ENCODE measurements at regions not wholly inside any gene's neighbourhood (a gene's known extent, or its start where the extent isn't known, plus 50 kb on each side); places are given as distances from the start of the nearest gene placed in this dataset.

DNA sequence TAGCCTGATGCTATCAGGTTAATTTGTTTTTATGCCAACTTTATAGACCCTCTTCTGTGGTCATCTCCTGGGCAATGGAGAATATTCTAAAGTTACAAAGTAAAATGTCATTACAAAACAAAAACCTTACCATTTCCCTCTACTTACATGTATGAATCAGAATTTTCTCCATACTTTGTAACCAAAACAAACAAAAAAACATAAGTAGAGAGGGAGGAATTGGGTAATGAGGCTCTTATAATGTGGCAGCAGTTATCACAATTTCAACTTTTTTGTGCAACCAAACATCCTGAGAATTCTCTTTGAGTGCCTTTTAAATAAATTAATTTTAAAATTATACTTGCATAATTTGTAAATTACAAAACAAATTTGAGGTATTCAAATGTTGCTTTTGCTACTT, 332.8 kb downstream of the TXNL1 start:
- TF ChIP-seq, protein P1, sequence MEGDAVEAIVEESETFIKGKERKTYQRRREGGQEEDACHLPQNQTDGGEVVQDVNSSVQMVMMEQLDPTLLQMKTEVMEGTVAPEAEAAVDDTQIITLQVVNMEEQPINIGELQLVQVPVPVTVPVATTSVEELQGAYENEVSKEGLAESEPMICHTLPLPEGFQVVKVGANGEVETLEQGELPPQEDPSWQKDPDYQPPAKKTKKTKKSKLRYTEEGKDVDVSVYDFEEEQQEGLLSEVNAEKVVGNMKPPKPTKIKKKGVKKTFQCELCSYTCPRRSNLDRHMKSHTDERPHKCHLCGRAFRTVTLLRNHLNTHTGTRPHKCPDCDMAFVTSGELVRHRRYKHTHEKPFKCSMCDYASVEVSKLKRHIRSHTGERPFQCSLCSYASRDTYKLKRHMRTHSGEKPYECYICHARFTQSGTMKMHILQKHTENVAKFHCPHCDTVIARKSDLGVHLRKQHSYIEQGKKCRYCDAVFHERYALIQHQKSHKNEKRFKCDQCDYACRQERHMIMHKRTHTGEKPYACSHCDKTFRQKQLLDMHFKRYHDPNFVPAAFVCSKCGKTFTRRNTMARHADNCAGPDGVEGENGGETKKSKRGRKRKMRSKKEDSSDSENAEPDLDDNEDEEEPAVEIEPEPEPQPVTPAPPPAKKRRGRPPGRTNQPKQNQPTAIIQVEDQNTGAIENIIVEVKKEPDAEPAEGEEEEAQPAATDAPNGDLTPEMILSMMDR (IDR thresholded peaks at IDR 0.05; ENCODE audit: insufficient read depth, low read depth, low read length), result no peak
- no peak for TF ChIP-seq EZH2 (IDR thresholded peaks at IDR 0.05; ENCODE audit: insufficient read depth, low read length)
